T47D (cell line): ENCODE measurements at regions not wholly inside any gene's neighbourhood (a gene's known extent, or its start where the extent isn't known, plus 50 kb on each side); places are given as distances from the start of the nearest gene placed in this dataset.

Experiments used
- DNase-seq, 2 experiments: peaks; one replicate each; pipeline versions ENCODE4 v3.0.0 to v3.0.0-alpha.2; 2011 to 2012; ENCODE audit warnings: low read depth in 1 of 2, low spot score in 1 of 2
- JUND ChIP-seq: IDR thresholded peaks from 2 replicates; pipeline ENCODE4 v1.6.1; 2012; ENCODE audit warnings: low read depth
- in situ Hi-C: cut with HindIII; loops from 2 replicates; pipeline ENCODE4 v1.10.0; 2016; ENCODE audit warnings: low sequenced_read_pairs, low pct_unique_long_range_greater_than_20kb

DNA sequence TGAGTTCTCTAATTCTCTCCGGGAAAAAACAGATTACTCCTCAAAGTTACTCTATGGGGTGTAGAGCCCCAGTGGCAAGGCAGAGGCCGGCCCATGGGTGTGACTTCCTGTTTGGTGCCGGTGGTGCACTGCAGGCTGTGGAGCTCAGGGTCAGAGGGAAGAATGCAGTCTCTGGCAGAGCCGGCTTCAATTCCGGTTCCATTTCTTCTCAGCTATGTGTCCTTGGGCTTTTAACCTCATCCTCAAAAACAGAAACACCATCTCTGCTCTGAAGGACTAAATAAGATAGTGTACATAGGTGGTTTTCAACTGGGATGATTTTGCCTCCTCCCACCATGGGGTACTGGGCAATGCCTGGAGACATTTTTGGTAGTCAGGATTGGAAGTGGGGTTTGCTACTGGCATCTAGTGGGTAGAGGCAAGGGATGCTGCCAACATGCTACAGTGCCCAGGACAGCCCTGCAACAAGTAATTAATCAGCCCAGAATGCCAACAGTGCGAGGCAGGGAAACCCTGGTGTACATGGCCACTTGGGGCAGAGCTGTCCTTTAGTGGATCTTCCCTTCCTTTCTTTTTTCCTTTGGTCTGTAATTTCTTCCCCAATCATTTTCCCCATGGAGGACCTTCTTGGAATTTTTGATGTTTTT is 81.2 kb downstream of the INSIG2 start:
- peak in 1 of 2 experiments; percentile 8 for DNase-seq
- TF ChIP-seq JUND, result no peak
- in situ Hi-C loops, result no loop called here

DNA sequence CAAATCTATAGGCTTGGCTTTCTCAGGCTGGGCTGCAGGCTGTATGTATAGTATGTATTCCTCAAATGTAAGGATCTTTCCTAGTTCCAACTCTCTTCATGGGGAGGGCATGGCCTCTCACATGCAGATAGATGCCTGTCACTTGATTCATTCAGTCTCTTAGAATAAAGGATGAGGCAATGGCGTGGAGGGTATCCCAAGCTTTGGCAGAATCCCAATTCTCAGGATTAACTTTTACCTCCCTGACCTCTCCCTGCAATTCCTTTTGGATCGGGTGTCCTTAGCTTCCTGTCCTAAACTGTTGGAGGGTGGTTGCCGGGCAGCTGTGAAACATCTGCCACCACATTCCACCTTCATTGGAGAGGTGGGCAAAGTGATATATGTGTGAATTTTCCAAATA is 80.3 kb downstream of the INSIG2 start:
- in situ Hi-C loops, result no loop called here
- DNase-seq, result no peak
- no peak for TF ChIP-seq JUND

DNA sequence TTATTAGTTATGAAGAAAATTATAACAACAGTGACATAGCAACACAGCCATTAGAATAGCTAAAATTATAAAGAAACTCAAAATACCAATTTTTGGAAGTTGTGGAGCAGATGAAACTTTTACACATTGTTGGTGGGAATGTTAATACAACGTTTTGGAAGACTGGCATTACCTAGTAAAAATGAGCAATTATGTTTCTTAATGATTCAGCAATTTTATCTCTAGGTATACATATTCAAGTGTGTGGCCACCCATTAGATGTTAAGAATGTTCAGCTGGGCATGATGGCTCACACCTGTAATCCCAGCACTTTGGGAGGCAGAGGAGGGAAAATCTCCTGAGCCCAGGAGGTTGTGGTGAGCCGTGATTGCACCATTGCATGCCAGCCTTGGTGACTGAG is 78.8 kb downstream of the INSIG2 start:
- no peak for TF ChIP-seq JUND
- in situ Hi-C loops, result no loop called here

GRCh38 chr2:118166242-118166641 is 78.0 kb downstream of the INSIG2 start:
- no peak for DNase-seq
- TF ChIP-seq JUND, result no peak
- in situ Hi-C loops, result no loop called here

More for the DNA sequence above, 78.8 kb downstream of the INSIG2 start:
- DNase-seq, result no peak

DNA sequence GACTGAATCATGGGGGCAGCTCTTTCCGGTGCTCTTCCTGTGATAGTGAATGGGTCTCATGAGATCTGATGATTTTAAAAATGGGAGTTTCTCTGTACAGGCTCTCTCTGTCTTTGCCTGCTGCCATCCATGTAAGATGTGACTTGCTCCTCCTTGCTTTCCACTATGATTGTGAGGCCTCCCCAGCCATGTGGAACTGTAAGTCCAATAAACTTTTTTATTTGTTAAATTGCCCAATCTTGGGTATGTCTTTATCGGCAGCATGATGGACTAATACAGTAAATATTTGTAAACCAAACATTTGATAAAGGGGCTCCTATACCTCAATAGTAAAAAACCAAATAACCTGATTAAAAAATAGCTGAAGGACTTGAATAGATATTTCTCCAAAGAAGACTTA is 77.3 kb downstream of the INSIG2 start:
- in situ Hi-C loops, result no loop called here
- no peak for TF ChIP-seq JUND
- no peak for DNase-seq
